ENCODE measurements at regions not wholly inside any gene's neighbourhood (a gene's known extent, or its start where the extent isn't known, plus 50 kb on each side); places are given as distances from the start of the nearest gene placed in this dataset.

GRCh38 chr5:18158166-18158565 is 523.9 kb downstream of the TAF11L14 start:
- WGBS (ENCODE audit: extremely low coverage, insufficient coverage, low lambda C conversion rate) = no CpG with 5 or more reads among the region's 2 CpGs
- no peaks in the 10 kb centered on the region for H3K36me3 ChIP-seq (ENCODE audit: control insufficient read depth, insufficient read depth, low read length)
- no peaks in the 10 kb centered on the region for H3K4me1 ChIP-seq (ENCODE audit: control insufficient read depth, low read depth, low read length)
- no peak for DNase-seq
- no peak overlapping the region for H3K27ac ChIP-seq (ENCODE audit: low read depth, low read length)
- H2AK5ac ChIP-seq (ENCODE audit: low read length) = no peak overlapping the region
- no peak overlapping the region for H2BK5ac ChIP-seq (ENCODE audit: low read length)
- no peaks in the 10 kb centered on the region for H3K79me2 ChIP-seq (ENCODE audit: control insufficient read depth, insufficient read depth, low read length)
- H2BK15ac ChIP-seq (replicated peaks; ENCODE audit: low read depth) = no peak overlapping the region
- no peak overlapping the region for H3K23ac ChIP-seq (ENCODE audit: low read length)
- no peak overlapping the region for H3K4me3 ChIP-seq (ENCODE audit: low read length)
- no peak overlapping the region for H2BK120ac ChIP-seq (ENCODE audit: low read depth, low read length)
- no peak overlapping the region for H4K5ac ChIP-seq (ENCODE audit: low read length)
- H3K18ac ChIP-seq (ENCODE audit: low read length) = no peak overlapping the region
- H3K27me3 ChIP-seq (ENCODE audit: insufficient read depth, low read length, poor library complexity) = no peaks in the 10 kb centered on the region
- no peak overlapping the region for H3K9ac ChIP-seq (ENCODE audit: low read length)
- H3K79me1 ChIP-seq (ENCODE audit: low read length) = no peaks in the 10 kb centered on the region
- H3K4ac ChIP-seq (ENCODE audit: low read depth, low read length) = no peak overlapping the region
- H4K8ac ChIP-seq (ENCODE audit: low read depth, low read length) = no peak overlapping the region
- no peak overlapping the region for H3K4me2 ChIP-seq (ENCODE audit: low read length)
- H3K56ac ChIP-seq (ENCODE audit: low read length) = no peak overlapping the region

GRCh38 chr5:18159331-18159730 is 525.1 kb downstream of the TAF11L14 start:
- no peak overlapping the region for H2BK15ac ChIP-seq (replicated peaks; ENCODE audit: low read depth)
- H3K27me3 ChIP-seq (ENCODE audit: insufficient read depth, low read length, poor library complexity) = no peaks in the 10 kb centered on the region
- no peaks in the 10 kb centered on the region for H3K79me1 ChIP-seq (ENCODE audit: low read length)
- no peak overlapping the region for H4K8ac ChIP-seq (ENCODE audit: low read depth, low read length)
- no CpG with 5 or more reads among the region's 1 CpG for WGBS (ENCODE audit: extremely low coverage, insufficient coverage, low lambda C conversion rate)
- H2BK120ac ChIP-seq (ENCODE audit: low read depth, low read length) = no peak overlapping the region
- H3K27ac ChIP-seq (ENCODE audit: low read depth, low read length) = no peak overlapping the region
- H3K9ac ChIP-seq (ENCODE audit: low read length) = no peak overlapping the region
- no peaks in the 10 kb centered on the region for H3K4me1 ChIP-seq (ENCODE audit: control insufficient read depth, low read depth, low read length)
- no peaks in the 10 kb centered on the region for H3K36me3 ChIP-seq (ENCODE audit: control insufficient read depth, insufficient read depth, low read length)
- H2AK5ac ChIP-seq (ENCODE audit: low read length) = no peak overlapping the region
- no peak overlapping the region for H4K5ac ChIP-seq (ENCODE audit: low read length)
- no peak overlapping the region for H3K18ac ChIP-seq (ENCODE audit: low read length)
- H3K4me2 ChIP-seq (ENCODE audit: low read length) = no peak overlapping the region
- no peak for DNase-seq
- H3K56ac ChIP-seq (ENCODE audit: low read length) = no peak overlapping the region
- no peak overlapping the region for H2BK5ac ChIP-seq (ENCODE audit: low read length)
- H3K79me2 ChIP-seq (ENCODE audit: control insufficient read depth, insufficient read depth, low read length) = no peaks in the 10 kb centered on the region
- H3K4me3 ChIP-seq (ENCODE audit: low read length) = no peak overlapping the region
- H3K4ac ChIP-seq (ENCODE audit: low read depth, low read length) = no peak overlapping the region
- no peak overlapping the region for H3K23ac ChIP-seq (ENCODE audit: low read length)

GRCh38 chr5:18171684-18172083 is 537.4 kb downstream of the TAF11L14 start:
- H3K27me3 ChIP-seq (ENCODE audit: insufficient read depth, low read length, poor library complexity) = no peaks in the 10 kb centered on the region
- no peak overlapping the region for H3K27ac ChIP-seq (ENCODE audit: low read depth, low read length)
- H4K8ac ChIP-seq (ENCODE audit: low read depth, low read length) = no peak overlapping the region
- H2BK120ac ChIP-seq (ENCODE audit: low read depth, low read length) = no peak overlapping the region
- no peak overlapping the region for H3K4me2 ChIP-seq (ENCODE audit: low read length)
- no peak overlapping the region for H4K5ac ChIP-seq (ENCODE audit: low read length)
- no peak overlapping the region for H3K4me3 ChIP-seq (ENCODE audit: low read length)
- H3K79me1 ChIP-seq (ENCODE audit: low read length) = no peaks in the 10 kb centered on the region
- H3K36me3 ChIP-seq (ENCODE audit: control insufficient read depth, insufficient read depth, low read length) = no peaks in the 10 kb centered on the region
- no CpG with 5 or more reads among the region's 3 CpGs for whole genome bisulfite sequencing (ENCODE audit: extremely low coverage, insufficient coverage, low lambda C conversion rate)
- no peaks in the 10 kb centered on the region for H3K4me1 ChIP-seq (ENCODE audit: control insufficient read depth, low read depth, low read length)
- H2BK15ac ChIP-seq (replicated peaks; ENCODE audit: low read depth) = no peak overlapping the region
- no peak overlapping the region for H3K23ac ChIP-seq (ENCODE audit: low read length)
- no peak overlapping the region for H2BK5ac ChIP-seq (ENCODE audit: low read length)
- no peak overlapping the region for H3K4ac ChIP-seq (ENCODE audit: low read depth, low read length)
- H3K79me2 ChIP-seq (ENCODE audit: control insufficient read depth, insufficient read depth, low read length) = no peaks in the 10 kb centered on the region
- no peak overlapping the region for H3K18ac ChIP-seq (ENCODE audit: low read length)
- no peak overlapping the region for H3K56ac ChIP-seq (ENCODE audit: low read length)
- DNase-seq = no peak
- no peak overlapping the region for H2AK5ac ChIP-seq (ENCODE audit: low read length)
- no peak overlapping the region for H3K9ac ChIP-seq (ENCODE audit: low read length)

- H2AK5ac ChIP-seq (ENCODE audit: low read length) = no peak overlapping the region
- DNase-seq = no peak
- no CpG with 5 or more reads among the region's 3 CpGs for WGBS (ENCODE audit: extremely low coverage, insufficient coverage, low lambda C conversion rate)
- H2BK120ac ChIP-seq (ENCODE audit: low read depth, low read length) = no peak overlapping the region
- no peaks in the 10 kb centered on the region for H3K79me1 ChIP-seq (ENCODE audit: low read length)
- H3K4ac ChIP-seq (ENCODE audit: low read depth, low read length) = no peak overlapping the region
- no peak overlapping the region for H3K9ac ChIP-seq (ENCODE audit: low read length)
- H2BK15ac ChIP-seq (replicated peaks; ENCODE audit: low read depth) = no peak overlapping the region
- H4K8ac ChIP-seq (ENCODE audit: low read depth, low read length) = no peak overlapping the region
- H3K18ac ChIP-seq (ENCODE audit: low read length) = no peak overlapping the region
- no peak overlapping the region for H3K4me3 ChIP-seq (ENCODE audit: low read length)
- no peaks in the 10 kb centered on the region for H3K27me3 ChIP-seq (ENCODE audit: insufficient read depth, low read length, poor library complexity)
- no peak overlapping the region for H3K4me2 ChIP-seq (ENCODE audit: low read length)
- no peak overlapping the region for H4K5ac ChIP-seq (ENCODE audit: low read length)
- no peaks in the 10 kb centered on the region for H3K4me1 ChIP-seq (ENCODE audit: control insufficient read depth, low read depth, low read length)
- no peaks in the 10 kb centered on the region for H3K36me3 ChIP-seq (ENCODE audit: control insufficient read depth, insufficient read depth, low read length)
- no peak overlapping the region for H3K23ac ChIP-seq (ENCODE audit: low read length)
- no peak overlapping the region for H2BK5ac ChIP-seq (ENCODE audit: low read length)
- no peaks in the 10 kb centered on the region for H3K79me2 ChIP-seq (ENCODE audit: control insufficient read depth, insufficient read depth, low read length)
- no peak overlapping the region for H3K56ac ChIP-seq (ENCODE audit: low read length)
- no peak overlapping the region for H3K27ac ChIP-seq (ENCODE audit: low read depth, low read length)
Measured at GRCh38 chr5:18179579-18179978, 545.3 kb downstream of the TAF11L14 start.

GRCh38 chr5:18181575-18181974 is 547.3 kb downstream of the TAF11L14 start:
- H2BK5ac ChIP-seq (ENCODE audit: low read length) = no peak overlapping the region
- H3K79me1 ChIP-seq (ENCODE audit: low read length) = no peaks in the 10 kb centered on the region
- no peak overlapping the region for H3K4ac ChIP-seq (ENCODE audit: low read depth, low read length)
- no peak overlapping the region for H2BK15ac ChIP-seq (replicated peaks; ENCODE audit: low read depth)
- no peak overlapping the region for H4K8ac ChIP-seq (ENCODE audit: low read depth, low read length)
- no CpG with 5 or more reads among the region's 1 CpG for WGBS (ENCODE audit: extremely low coverage, insufficient coverage, low lambda C conversion rate)
- no peak overlapping the region for H4K5ac ChIP-seq (ENCODE audit: low read length)
- no peak overlapping the region for H3K27ac ChIP-seq (ENCODE audit: low read depth, low read length)
- H3K36me3 ChIP-seq (ENCODE audit: control insufficient read depth, insufficient read depth, low read length) = no peaks in the 10 kb centered on the region
- H3K56ac ChIP-seq (ENCODE audit: low read length) = no peak overlapping the region
- no peak overlapping the region for H2AK5ac ChIP-seq (ENCODE audit: low read length)
- H3K4me1 ChIP-seq (ENCODE audit: control insufficient read depth, low read depth, low read length) = no peaks in the 10 kb centered on the region
- no peak overlapping the region for H3K4me3 ChIP-seq (ENCODE audit: low read length)
- H3K9ac ChIP-seq (ENCODE audit: low read length) = no peak overlapping the region
- no peak overlapping the region for H2BK120ac ChIP-seq (ENCODE audit: low read depth, low read length)
- H3K79me2 ChIP-seq (ENCODE audit: control insufficient read depth, insufficient read depth, low read length) = no peaks in the 10 kb centered on the region
- no peak overlapping the region for H3K4me2 ChIP-seq (ENCODE audit: low read length)
- H3K23ac ChIP-seq (ENCODE audit: low read length) = no peak overlapping the region
- DNase-seq = no peak
- no peak overlapping the region for H3K18ac ChIP-seq (ENCODE audit: low read length)
- no peaks in the 10 kb centered on the region for H3K27me3 ChIP-seq (ENCODE audit: insufficient read depth, low read length, poor library complexity)

- H3K79me2 ChIP-seq (ENCODE audit: control insufficient read depth, insufficient read depth, low read length) = no peaks in the 10 kb centered on the region
- no peaks in the 10 kb centered on the region for H3K4me1 ChIP-seq (ENCODE audit: control insufficient read depth, low read depth, low read length)
- H2BK15ac ChIP-seq (replicated peaks; ENCODE audit: low read depth) = no peak overlapping the region
- no peak overlapping the region for H2BK5ac ChIP-seq (ENCODE audit: low read length)
- no peaks in the 10 kb centered on the region for H3K36me3 ChIP-seq (ENCODE audit: control insufficient read depth, insufficient read depth, low read length)
- H3K56ac ChIP-seq (ENCODE audit: low read length) = no peak overlapping the region
- H3K27me3 ChIP-seq (ENCODE audit: insufficient read depth, low read length, poor library complexity) = no peaks in the 10 kb centered on the region
- no peak overlapping the region for H3K4me3 ChIP-seq (ENCODE audit: low read length)
- WGBS (ENCODE audit: extremely low coverage, insufficient coverage, low lambda C conversion rate) = no CpG with 5 or more reads among the region's 2 CpGs
- no peak for DNase-seq
- no peak overlapping the region for H3K23ac ChIP-seq (ENCODE audit: low read length)
- H2BK120ac ChIP-seq (ENCODE audit: low read depth, low read length) = no peak overlapping the region
- H3K4me2 ChIP-seq (ENCODE audit: low read length) = no peak overlapping the region
- no peak overlapping the region for H4K5ac ChIP-seq (ENCODE audit: low read length)
- no peak overlapping the region for H3K4ac ChIP-seq (ENCODE audit: low read depth, low read length)
- H3K18ac ChIP-seq (ENCODE audit: low read length) = no peak overlapping the region
- H3K79me1 ChIP-seq (ENCODE audit: low read length) = no peaks in the 10 kb centered on the region
- H4K8ac ChIP-seq (ENCODE audit: low read depth, low read length) = no peak overlapping the region
- H3K9ac ChIP-seq (ENCODE audit: low read length) = no peak overlapping the region
- no peak overlapping the region for H3K27ac ChIP-seq (ENCODE audit: low read depth, low read length)
- no peak overlapping the region for H2AK5ac ChIP-seq (ENCODE audit: low read length)
Measured at GRCh38 chr5:18195910-18196309, 561.6 kb downstream of the TAF11L14 start.
